GM20000 (cell line): ENCODE measurements at regions not wholly inside any gene's neighbourhood (a gene's known extent, or its start where the extent isn't known, plus 50 kb on each side); places are given as distances from the start of the nearest gene placed in this dataset.
"Not testable (repeated sequence)": the region's sequence is repeated elsewhere in the genome, so short reads cannot be mapped to it uniquely, and the experiment has no call there.

Source experiments
- DNase-seq: peaks from one replicate; pipeline ENCODE4 v3.0.0; 2012; ENCODE audit warnings: low spot score
- TF ChIP-seq, protein P1 (sequence below): IDR thresholded peaks from 2 replicates; pipeline ENCODE4 v1.5.1; 2012; ENCODE audit warnings: mild to moderate bottlenecking, control low read depth; ENCODE audit errors: extremely low read depth, missing control alignments

DNA sequence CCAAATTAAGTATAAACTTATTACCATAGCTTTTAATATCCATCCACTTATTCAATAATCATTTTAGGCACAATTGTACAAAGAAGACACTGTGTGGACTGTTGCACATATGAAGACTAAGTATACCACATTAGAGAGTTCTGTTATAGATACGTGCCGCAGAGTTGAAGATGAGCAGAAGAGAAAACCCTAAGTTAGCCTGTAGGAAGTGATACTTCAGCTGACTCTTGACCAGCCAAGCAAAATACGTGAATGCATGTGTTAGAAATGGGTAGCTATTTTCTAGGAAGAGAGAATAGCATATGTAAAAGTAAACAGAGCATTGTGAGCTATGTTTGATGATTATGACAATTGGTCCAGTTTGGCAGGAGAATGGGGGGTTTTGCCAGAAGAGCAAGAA is 272.0 kb upstream of the ATP11B start:
- DNase-seq = no peak
- TF ChIP-seq, protein P1, sequence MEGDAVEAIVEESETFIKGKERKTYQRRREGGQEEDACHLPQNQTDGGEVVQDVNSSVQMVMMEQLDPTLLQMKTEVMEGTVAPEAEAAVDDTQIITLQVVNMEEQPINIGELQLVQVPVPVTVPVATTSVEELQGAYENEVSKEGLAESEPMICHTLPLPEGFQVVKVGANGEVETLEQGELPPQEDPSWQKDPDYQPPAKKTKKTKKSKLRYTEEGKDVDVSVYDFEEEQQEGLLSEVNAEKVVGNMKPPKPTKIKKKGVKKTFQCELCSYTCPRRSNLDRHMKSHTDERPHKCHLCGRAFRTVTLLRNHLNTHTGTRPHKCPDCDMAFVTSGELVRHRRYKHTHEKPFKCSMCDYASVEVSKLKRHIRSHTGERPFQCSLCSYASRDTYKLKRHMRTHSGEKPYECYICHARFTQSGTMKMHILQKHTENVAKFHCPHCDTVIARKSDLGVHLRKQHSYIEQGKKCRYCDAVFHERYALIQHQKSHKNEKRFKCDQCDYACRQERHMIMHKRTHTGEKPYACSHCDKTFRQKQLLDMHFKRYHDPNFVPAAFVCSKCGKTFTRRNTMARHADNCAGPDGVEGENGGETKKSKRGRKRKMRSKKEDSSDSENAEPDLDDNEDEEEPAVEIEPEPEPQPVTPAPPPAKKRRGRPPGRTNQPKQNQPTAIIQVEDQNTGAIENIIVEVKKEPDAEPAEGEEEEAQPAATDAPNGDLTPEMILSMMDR = no peak

DNA sequence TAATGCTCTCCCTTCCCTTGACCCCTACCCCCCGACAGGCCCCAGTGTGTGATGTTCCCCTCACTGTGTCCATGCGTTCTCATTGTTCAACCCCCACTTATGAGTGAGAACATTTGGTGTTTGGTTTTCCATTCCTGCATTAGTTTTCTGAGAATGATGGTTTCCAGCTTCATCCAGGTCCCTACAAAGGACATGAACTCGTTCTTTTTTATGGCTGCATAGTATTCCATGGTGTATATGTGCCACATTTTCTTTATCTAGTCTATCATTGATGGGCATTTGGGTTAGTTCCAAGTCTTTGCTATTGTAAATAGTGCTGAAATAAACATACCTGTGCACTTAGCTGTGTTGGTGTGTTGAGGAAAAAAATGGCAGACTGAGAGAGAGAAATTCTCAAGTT is 269.9 kb upstream of the ATP11B start:
- not testable (repeated sequence) for DNase-seq

DNA sequence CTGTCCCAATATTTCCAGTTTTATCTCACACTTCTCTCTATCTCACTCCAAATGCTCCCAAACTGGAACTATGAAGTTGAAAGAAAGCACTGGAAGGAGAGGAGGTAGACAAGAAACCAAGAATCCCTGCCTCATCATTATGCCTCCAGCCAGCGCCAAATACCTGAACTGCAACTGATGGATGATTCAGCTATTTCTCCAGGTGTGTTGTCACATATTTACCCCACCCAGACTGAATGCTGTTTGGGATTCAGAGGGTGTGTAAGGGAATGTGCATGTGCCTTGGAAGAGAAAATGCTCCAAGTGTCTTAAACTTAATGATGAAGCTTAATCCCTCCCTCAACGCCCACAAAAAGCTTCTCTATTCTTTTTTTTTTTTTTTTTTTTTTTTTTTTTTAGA is 269.5 kb upstream of the ATP11B start:
- TF ChIP-seq, protein P1 = no peak
- no peak for DNase-seq

DNA sequence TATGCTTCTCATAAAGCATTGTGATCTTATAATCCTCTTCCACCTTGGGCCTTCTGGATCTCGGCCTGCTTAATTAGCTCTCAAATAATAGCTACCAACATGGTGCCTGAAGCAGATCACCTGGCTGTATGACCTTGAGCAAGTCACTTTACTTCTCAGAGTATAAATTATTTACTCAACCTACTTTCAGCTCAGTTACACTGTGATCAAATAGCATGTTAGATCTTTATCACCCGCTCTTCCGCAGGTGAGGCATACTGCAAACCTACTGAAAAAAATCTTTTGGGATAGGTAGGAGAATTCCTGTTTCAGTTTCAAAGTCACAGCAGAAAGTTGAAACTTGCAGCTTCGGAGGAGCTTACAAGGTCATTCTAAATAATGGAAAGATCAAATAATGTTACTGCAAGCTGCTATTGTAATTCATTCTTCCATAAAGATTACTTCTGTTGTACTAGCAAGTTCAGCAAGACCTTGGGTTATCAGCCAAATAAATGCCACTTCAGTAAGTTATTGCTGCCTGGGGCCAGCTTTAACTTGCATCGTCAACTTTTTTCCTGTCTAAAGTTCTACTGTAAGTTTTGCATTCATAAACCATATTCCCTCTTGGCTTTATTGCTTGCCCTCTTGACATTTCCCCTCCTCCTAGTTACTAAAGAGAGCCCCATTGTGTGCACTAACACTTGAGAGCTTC is 268.4 kb upstream of the ATP11B start:
- TF ChIP-seq, protein P1 = no peak
- no peak for DNase-seq

DNA sequence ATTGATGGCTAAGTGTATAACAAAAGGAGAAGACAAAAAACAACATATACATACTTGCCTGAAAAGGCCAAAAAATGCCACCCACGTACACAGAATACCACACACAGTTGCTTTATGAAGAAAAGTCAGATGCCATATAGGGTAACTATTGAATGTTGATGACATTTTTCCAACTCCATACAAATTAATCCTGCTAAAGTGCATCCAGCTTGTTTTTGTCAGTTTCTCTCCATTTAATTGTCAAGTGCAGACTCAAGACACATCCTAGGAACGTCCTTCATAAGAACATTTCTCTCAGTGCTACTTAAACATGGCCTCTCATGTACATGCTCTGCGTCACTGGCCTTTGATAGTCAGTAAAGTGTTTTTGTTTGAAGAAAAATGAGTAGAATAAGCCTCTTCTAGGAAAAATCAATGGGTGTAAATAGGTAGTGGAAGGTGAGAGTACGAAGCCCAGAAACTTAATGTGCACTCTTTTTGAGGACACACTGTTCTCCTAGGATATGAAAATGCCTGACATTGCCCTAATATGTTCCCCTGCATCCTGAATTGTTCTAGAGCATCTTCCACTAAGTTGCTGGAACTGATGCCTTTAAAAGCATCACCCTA is 267.4 kb upstream of the ATP11B start:
- TF ChIP-seq, protein P1 = no peak
- DNase-seq = no peak

DNA sequence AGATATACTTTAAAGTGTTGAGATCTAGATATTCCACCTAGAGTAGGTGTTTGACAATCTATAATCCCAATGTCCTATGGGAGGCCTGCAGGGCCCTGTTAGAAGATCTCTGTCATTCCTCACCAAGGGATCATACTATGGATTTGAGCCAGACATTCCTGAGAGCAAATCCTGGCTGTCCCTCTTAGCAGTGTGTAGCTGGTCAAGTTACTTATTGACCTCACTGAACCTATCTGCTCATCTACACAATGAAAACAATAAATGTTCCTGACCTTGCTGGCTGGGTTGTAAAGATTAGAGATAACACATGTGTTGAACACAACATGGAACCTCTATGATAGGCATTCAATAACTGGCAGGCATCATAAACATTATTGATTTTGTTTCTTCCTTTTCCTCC is 265.6 kb upstream of the ATP11B start:
- TF ChIP-seq, protein P1 = no peak

DNA sequence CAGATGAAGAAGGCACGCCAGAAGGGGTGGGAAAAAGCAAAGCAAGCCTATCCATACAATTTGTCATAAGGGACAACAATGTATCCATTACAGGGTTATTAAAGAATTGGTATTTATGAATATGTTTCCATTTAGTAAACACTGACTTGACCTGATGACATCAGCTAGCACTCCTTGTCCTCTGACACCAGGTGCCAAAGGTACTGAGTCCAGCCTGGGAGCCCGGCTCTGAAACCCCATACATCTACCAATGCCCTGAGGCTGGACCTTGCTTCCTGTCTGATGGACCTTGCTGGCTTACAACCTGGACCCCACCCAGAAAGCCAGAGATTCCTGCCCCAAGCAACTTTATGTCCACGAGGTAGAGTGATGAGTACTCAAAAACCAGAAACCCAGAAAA is 263.0 kb upstream of the ATP11B start:
- TF ChIP-seq, protein P1 = no peak
- DNase-seq = no peak

More for the DNA sequence above, 265.6 kb upstream of the ATP11B start:
- no peak for DNase-seq

DNA sequence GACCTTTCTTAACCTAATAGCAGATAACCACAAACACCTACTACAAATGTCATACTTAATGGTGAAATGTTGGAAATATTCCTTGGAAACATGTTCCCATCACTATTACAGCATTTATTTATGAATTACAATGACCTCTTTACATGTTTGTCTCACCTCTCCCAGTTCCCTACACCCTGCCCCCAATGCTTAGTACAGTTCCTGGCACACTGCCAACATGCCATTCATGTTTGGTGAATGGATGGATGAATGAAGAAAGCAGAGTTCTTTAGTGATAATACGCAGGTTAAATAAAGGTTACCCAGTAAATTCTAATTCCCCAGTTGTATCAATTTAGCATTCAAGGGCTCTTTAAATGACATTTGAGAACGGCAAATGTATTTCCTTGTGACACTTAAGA is 259.9 kb upstream of the ATP11B start:
- TF ChIP-seq, protein P1 = no peak
- no peak for DNase-seq
